C1 segment of cervical spinal cord (tissue), 14 donors: ENCODE measurements at regions not wholly inside any gene's neighbourhood (a gene's known extent, or its start where the extent isn't known, plus 50 kb on each side); places are given as distances from the start of the nearest gene placed in this dataset.

ENCODE experiments used
- DNase-seq, 14 donors: peaks; one replicate each; lab custom pipeline; 2025; lab: John Stamatoyannopoulos, UW

GRCh38 chr10:83357004-83357403 is 782.3 kb upstream of the GHITM start:
- DNase-seq: no peak

GRCh38 chr10:83357627-83358026 is 781.7 kb upstream of the GHITM start:
- DNase-seq: no peak

DNA sequence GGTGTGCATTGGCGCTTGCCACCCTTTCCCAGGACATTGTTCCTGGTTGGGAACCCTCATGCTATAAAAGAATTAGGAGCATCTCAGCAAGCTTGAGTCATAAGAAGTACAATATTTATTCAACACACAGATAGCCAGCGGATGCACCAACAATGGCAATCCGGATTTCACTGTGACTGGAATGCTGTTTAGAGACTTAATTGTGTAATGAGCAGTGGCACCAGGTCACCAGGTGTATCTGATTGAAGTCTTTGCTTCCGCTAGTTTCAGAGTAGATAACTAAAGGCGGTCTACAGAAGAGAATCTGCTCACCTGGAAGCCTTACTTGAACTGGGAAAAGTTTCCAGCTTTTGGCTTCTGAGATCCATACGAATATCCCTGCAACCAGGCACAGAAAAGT is 772.3 kb upstream of the GHITM start:
- DNase-seq: no peak

GRCh38 chr10:83371696-83372490 is 767.4 kb upstream of the GHITM start:
- no peak for DNase-seq

DNA sequence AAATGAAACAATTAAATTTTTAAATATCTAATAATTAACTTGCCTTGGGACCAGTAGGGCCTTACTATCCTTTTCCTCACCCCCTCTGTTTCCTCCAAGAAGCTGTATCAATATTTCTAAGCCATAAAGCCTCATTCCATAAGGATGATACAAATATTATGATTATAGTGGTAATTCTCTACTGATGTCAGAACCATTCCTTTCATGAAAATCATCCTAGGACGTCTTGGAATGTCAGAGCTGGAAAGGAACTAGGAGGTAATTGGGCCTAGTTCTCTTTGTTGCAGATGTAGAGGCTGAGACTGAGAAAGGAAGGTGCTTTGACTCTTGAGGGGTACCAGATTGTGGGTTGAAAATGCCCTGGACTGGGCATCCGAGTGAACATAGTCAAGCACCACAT is 766.7 kb upstream of the GHITM start:
- no peak for DNase-seq

GRCh38 chr10:83373671-83374070 is 765.6 kb upstream of the GHITM start:
- peak in 1 of 14 donors; percentile 2 for DNase-seq

- no peak for DNase-seq
Observed at GRCh38 chr10:83374741-83375140, 764.6 kb upstream of the GHITM start.

DNA sequence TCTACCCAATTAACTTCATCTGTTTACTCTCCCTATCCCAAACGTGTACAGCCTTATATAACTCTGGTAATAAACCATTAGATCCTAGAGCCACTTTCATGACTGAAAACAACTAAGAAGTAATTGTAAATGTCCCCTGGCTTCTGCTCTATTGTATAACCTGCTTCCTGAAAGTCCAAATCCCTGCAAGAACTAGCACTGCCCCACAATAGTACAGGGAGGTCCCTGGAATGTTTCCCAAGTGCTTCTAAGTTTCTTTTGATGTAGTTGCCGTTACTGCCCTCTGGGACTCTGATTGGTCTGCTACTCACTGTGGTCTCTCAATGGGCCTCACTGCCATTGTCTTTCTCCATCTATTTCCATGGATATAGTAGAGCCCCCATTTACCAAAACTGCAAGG is 764.0 kb upstream of the GHITM start:
- DNase-seq: no peak

- no peak for DNase-seq
Observed at GRCh38 chr10:83397806-83398205, 741.5 kb upstream of the GHITM start.

DNA sequence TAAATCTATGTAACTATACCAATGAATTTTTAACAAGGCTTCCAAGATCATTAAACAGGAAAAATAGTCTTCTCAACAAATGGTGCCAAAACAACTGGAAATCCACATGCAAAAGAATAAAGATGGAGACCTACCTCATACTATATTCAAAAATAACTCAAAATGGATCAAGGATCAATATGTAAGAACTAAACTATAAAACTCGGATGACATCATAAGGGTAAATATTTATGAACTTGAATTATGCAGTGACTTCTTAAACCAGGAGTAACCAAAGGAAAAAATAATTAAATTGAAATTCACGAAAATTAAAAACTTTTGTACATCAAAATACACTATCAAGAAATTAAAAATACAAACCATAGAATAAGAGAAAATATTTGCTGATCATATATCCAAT is 728.7 kb upstream of the GHITM start:
- no peak for DNase-seq

GRCh38 chr10:83425306-83425705 is 714.0 kb upstream of the GHITM start:
- no peak for DNase-seq

GRCh38 chr10:83427101-83427500 is 712.2 kb upstream of the GHITM start:
- no peak for DNase-seq

GRCh38 chr10:83432261-83433045 is 706.9 kb upstream of the GHITM start:
- no peak for DNase-seq

GRCh38 chr10:83433705-83434104 is 705.6 kb upstream of the GHITM start:
- DNase-seq: no peak

DNA sequence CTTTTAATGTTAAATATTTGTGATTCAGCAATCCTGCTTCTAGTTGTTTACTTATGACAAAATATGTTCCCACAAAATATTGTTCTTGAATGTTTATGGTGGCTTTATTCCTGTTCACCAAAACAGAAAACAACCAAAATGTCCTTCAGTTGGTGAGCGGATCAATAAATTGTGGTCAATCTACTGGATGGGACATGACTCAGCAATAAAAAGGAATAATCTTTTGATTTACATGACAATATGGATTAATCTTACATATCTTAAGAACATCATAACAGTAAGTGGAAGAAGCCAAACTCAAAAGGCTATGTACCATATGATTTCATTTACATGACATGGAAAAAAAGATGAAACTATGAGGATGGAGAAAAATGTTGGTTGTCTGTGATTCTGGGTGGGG is 691.3 kb upstream of the GHITM start:
- DNase-seq: no peak

- DNase-seq: no peak
Observed at GRCh38 chr10:83458611-83459010, 680.7 kb upstream of the GHITM start.

- DNase-seq: no peak
Observed at GRCh38 chr10:83459124-83459523, 680.2 kb upstream of the GHITM start.

GRCh38 chr10:83469728-83470331 is 669.5 kb upstream of the GHITM start:
- no peak for DNase-seq

DNA sequence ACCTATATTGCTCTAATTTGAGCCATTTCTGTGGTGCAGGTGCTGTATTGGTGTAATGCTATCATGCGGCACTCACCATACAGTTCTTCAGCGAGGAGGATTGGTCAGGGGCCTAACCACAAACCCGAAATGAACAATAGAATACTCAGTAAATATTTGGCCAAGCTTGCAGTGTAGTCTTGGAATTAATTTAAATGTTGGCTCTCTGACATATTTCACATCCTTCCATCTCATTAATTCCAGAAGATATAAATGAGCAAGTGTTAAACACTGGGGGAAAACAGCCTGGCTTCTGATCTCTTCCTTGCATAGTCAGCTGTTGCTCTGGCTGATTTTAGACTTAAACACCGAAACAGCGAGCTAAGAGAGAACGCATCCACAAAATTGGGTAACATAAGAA is 663.1 kb upstream of the GHITM start:
- no peak for DNase-seq

GRCh38 chr10:83489161-83489560 is 650.1 kb upstream of the GHITM start:
- no peak for DNase-seq

DNA sequence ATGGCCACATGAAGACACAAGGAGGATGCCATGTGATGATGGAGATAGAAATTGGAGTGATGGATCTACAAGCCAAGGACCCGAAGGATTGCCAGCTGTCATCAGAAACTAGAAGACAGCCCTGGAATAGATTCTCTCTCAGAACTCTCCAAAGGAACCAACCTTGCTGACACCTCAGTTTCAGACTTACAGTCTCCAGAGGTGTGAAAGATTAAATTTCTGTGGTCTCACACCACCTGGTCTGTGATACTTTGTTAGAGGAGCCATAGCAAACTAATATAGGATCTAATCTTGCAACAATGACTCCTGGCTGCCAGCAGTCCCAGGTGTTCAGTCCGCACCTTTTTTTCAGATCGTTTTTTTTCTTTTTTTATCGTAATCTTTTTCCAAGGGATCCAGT is 647.3 kb upstream of the GHITM start:
- no peak for DNase-seq

GRCh38 chr10:83512681-83513080 is 626.6 kb upstream of the GHITM start:
- DNase-seq: no peak

DNA sequence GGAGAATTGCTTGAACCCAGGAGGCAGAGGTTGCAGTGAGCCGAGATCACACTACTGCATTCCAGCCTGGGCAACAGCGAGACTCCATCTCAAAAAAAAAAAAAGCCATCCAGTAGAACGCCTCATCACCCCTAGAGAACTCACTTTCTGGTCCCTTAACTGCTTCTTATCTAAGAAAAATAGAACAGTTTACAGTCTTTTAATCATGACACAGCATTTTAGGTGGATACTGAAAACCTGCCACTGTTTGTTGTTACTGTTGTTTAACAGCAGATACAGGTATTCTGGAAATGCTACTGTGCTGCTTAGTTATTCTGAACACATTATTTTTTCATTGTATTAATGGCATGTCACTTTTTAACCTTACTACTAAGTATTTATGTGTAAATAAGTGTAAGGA is 624.3 kb upstream of the GHITM start:
- DNase-seq: no peak
